Panc1 (cell line): ENCODE measurements at regions not wholly inside any gene's neighbourhood (a gene's known extent, or its start where the extent isn't known, plus 50 kb on each side); places are given as distances from the start of the nearest gene placed in this dataset.

Experiments
- ATAC-seq: fragments of 200-7000 bp; cut with Tn5 transposase; 2 replicates; pipeline ENCODE4 v1.9.1; 2020; ENCODE audit warnings: mild to moderate bottlenecking, moderate library complexity
- BruUV-seq: library from RNA; stranded (reverse); fragments of 400-500 nt; replicated peaks from 2 replicates; lab custom pipeline; 2021; lab: Mats Ljungman, UMichigan
- CTCF ChIA-PET: fragments of 300-600 bp; sonication (Branson Sonifier 250); formaldehyde crosslinking; loops from one replicate; lab custom pipeline; 2022; ENCODE audit warnings: antibody characterized with exemption; lab: Charles Lee
- POLR2A ChIA-PET: fragments of 300-600 bp; sonication (Branson Sonifier 250); formaldehyde crosslinking; loops from one replicate; lab custom pipeline; 2022; ENCODE audit warnings: antibody characterized with exemption; lab: Charles Lee
- DNase-seq: peaks from one replicate; pipeline ENCODE4 v3.0.0-alpha.2; 2010; ENCODE audit warnings: low read depth, low spot score
- H3K27ac ChIP-seq: 2 replicates; pipeline ENCODE4 v1.5.1; 2011; ENCODE audit warnings: mild to moderate bottlenecking, low read length, inconsistent platforms
- H3K27me3 ChIP-seq: fragments of 200-500 bp; sonication (Bioruptor generic); 2 replicates; pipeline ENCODE4 v1.6.0; 2014; ENCODE audit warnings: low read length, inconsistent platforms; ENCODE audit not compliant: control insufficient read depth, insufficient read depth
- H3K36me3 ChIP-seq: fragments of 200-500 bp; sonication (Bioruptor generic); 2 replicates; pipeline ENCODE4 v1.5.1; 2014; ENCODE audit warnings: inconsistent platforms, mild to moderate bottlenecking, low read length, moderate library complexity; ENCODE audit not compliant: control insufficient read depth, insufficient read depth
- H3K4me1 ChIP-seq: 2 replicates; pipeline ENCODE4 v1.5.1; 2011; ENCODE audit warnings: inconsistent platforms, mild to moderate bottlenecking, low read length, moderate library complexity; ENCODE audit not compliant: control insufficient read depth, insufficient read depth
- H3K4me3 ChIP-seq, 2 experiments: 2 replicates each; pipeline ENCODE4 v1.5.1; 2011 to 2012; ENCODE audit warnings: low read depth in 2 of 2, low read length in 2 of 2, mild to moderate bottlenecking in 2 of 2, inconsistent platforms in 1 of 2, moderate library complexity in 1 of 2
- H3K9me3 ChIP-seq: fragments of 200-500 bp; sonication (Bioruptor generic); 2 replicates; pipeline ENCODE4 v1.5.1; 2014; ENCODE audit warnings: low read depth, mild to moderate bottlenecking, inconsistent platforms, low read length, moderate library complexity; ENCODE audit not compliant: control insufficient read depth, insufficient read depth
- POLR2AphosphoS5 ChIP-seq: IDR thresholded peaks from 2 replicates; pipeline ENCODE4 v1.6.1; 2012; ENCODE audit warnings: mild to moderate bottlenecking, low read depth, low read length, moderate library complexity
- REST ChIP-seq, 2 experiments: IDR thresholded peaks; 2 replicates each; pipeline ENCODE4 v1.6.1; 2011 to 2012; ENCODE audit warnings: low read depth in 2 of 2, control low read depth in 1 of 2, low read length in 1 of 2, mild to moderate bottlenecking in 1 of 2, moderate library complexity in 1 of 2; ENCODE audit not compliant: insufficient read depth in 1 of 2
- SIN3A ChIP-seq: IDR thresholded peaks from 2 replicates; pipeline ENCODE4 v1.6.1; 2012; ENCODE audit warnings: low read depth, mild to moderate bottlenecking, low read length, moderate library complexity, borderline replicate concordance; ENCODE audit not compliant: insufficient read depth
- TCF7L2 ChIP-seq: IDR thresholded peaks from 2 replicates; pipeline ENCODE4 v1.6.1; 2011; ENCODE audit warnings: mild to moderate bottlenecking, low read depth, low read length, inconsistent platforms
- in situ Hi-C: cut with HindIII; loops from 2 replicates; pipeline ENCODE4 v1.10.0; 2016; ENCODE audit warnings: low sequenced_read_pairs, low pct_unique_long_range_greater_than_20kb
- intact Hi-C: fragments of 100-400 bp; cut with micrococcal nuclease; formaldehyde crosslinking; loops from one replicate; pipeline ENCODE4 v1.10.0; 2022; ENCODE audit not compliant: unreplicated experiment
- TF ChIP-seq, protein P1 (sequence below): fragments of 450-650 bp; IDR thresholded peaks from 2 replicates; pipeline ENCODE4 v1.5.1; 2017; ENCODE audit warnings: mild to moderate bottlenecking

DNA sequence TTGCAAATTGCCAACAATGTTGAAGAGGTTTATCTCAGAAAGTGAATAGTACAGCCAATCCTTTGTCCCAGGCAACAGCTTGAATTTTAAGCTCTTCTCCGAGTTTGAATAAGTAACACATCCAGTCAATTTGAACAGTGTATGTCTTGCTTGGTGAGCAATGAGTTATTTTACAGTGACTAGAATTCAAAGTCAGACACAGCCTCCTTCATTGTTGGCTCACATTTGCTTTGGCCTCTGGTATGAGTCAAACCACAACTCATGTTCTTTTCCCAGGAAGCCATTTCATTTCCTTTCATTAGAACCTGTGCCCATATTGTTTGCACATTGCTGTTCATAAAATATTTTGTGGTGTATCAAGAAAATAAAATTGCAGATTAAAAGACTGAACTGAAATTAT, 622.0 kb upstream of the DAB2 start:
- POLR2A ChIA-PET, result no interaction called here
- no peaks in the 10 kb centered on the region for H3K4me1 ChIP-seq
- H3K36me3 ChIP-seq, result no peaks in the 10 kb centered on the region
- no peak for DNase-seq
- TF ChIP-seq SIN3A (no peak), POLR2AphosphoS5 (no peak), TCF7L2 (no peak), REST (IDR thresholded peaks at IDR 0.05; ENCODE audit: insufficient read depth in 1 of 2, low read depth in 2 of 2, low read length in 1 of 2) (no peak)
- TF ChIP-seq, protein P1, sequence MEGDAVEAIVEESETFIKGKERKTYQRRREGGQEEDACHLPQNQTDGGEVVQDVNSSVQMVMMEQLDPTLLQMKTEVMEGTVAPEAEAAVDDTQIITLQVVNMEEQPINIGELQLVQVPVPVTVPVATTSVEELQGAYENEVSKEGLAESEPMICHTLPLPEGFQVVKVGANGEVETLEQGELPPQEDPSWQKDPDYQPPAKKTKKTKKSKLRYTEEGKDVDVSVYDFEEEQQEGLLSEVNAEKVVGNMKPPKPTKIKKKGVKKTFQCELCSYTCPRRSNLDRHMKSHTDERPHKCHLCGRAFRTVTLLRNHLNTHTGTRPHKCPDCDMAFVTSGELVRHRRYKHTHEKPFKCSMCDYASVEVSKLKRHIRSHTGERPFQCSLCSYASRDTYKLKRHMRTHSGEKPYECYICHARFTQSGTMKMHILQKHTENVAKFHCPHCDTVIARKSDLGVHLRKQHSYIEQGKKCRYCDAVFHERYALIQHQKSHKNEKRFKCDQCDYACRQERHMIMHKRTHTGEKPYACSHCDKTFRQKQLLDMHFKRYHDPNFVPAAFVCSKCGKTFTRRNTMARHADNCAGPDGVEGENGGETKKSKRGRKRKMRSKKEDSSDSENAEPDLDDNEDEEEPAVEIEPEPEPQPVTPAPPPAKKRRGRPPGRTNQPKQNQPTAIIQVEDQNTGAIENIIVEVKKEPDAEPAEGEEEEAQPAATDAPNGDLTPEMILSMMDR, result no peak
- in situ Hi-C loops, result no loop called here
- H3K27me3 ChIP-seq, result no peaks in the 10 kb centered on the region
- no peaks in the 10 kb centered on the region for H3K9me3 ChIP-seq
- no peak overlapping the region for H3K27ac ChIP-seq
- H3K4me3 ChIP-seq, result no peak overlapping the region
- peak; percentile 48; the same call in 1 of the 2 replicates for ATAC-seq
- BruUV-seq, result no TSS peak
- intact Hi-C loops, result no loop called here
- CTCF ChIA-PET, result no interaction called here

DNA sequence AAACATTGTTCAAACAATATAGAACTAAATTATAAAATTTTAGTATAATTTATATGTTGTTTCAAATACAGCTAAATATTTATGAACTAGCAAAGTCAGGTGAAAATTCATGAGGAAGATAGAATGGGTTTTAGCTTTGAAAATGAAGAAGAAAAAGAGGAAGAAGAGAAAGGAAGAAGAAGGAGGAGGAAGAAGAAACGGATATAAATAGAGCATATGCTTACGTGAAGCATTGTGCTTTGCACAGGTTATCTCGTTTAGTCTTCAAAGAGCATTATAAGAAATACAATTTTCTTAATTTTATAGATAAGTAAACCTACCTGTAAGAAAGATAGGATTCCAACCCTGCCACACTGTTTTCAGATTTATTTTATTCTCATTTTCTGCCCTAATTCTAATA, 620.6 kb upstream of the DAB2 start:
- ATAC-seq, result no peak
- POLR2A ChIA-PET, result no interaction called here
- no peaks in the 10 kb centered on the region for H3K9me3 ChIP-seq
- CTCF ChIA-PET, result no interaction called here
- H3K4me3 ChIP-seq, result no peak overlapping the region
- DNase-seq, result no peak
- in situ Hi-C loops (no loop called here), intact Hi-C loops (no loop called here)
- BruUV-seq, result no TSS peak
- H3K4me1 ChIP-seq, result no peaks in the 10 kb centered on the region
- H3K36me3 ChIP-seq, result no peaks in the 10 kb centered on the region
- H3K27ac ChIP-seq, result no peak overlapping the region
- TF ChIP-seq, protein P1, result no peak
- TF ChIP-seq POLR2AphosphoS5 (no peak), SIN3A (no peak), TCF7L2 (no peak), REST (IDR thresholded peaks at IDR 0.05; ENCODE audit: insufficient read depth in 1 of 2, low read depth in 2 of 2, low read length in 1 of 2) (no peak)
- H3K27me3 ChIP-seq, result no peaks in the 10 kb centered on the region
